Suprapubic skin (tissue), 4 donors: ENCODE measurements at regions not wholly inside any gene's neighbourhood (a gene's known extent, or its start where the extent isn't known, plus 50 kb on each side); places are given as distances from the start of the nearest gene placed in this dataset.
"Not testable (repeated sequence)": the region's sequence is repeated elsewhere in the genome, so short reads cannot be mapped to it uniquely, and the experiment has no call there.

Experiments
- DNase-seq, 2 donors: peaks; one replicate each; pipeline ENCODE4 v3.0.0-alpha.2; 2019; ENCODE audit warnings: low spot score in 2 of 2
- H3K27ac ChIP-seq: fragments of 200-600 bp; sonication (generic); one replicate; pipeline ENCODE4 v1.5.1; 2019
- H3K27me3 ChIP-seq: fragments of 200-600 bp; sonication (generic); one replicate; pipeline ENCODE4 v1.5.1; 2019
- H3K36me3 ChIP-seq: fragments of 200-600 bp; sonication (generic); one replicate; pipeline ENCODE4 v1.5.1; 2019
- H3K4me1 ChIP-seq: fragments of 200-600 bp; sonication (generic); one replicate; pipeline ENCODE4 v1.5.1; 2019
- H3K4me3 ChIP-seq: fragments of 200-600 bp; sonication (generic); one replicate; pipeline ENCODE4 v1.5.1; 2019; ENCODE audit warnings: mild to moderate bottlenecking
- H3K9me3 ChIP-seq: fragments of 200-600 bp; sonication (generic); one replicate; pipeline ENCODE4 v1.5.1; 2019
- CTCF ChIP-seq, 2 donors: fragments of 200-600 bp in 1 of 2; fragments of 450-650 bp in 1 of 2; sonication (generic) in 1 of 2; IDR thresholded peaks; one replicate each; pipeline ENCODE4 v1.5.1; 2016 to 2019; ENCODE audit warnings: antibody characterized with exemption in 2 of 2, mild to moderate bottlenecking in 1 of 2, moderate library complexity in 1 of 2
- EP300 ChIP-seq: sonication (generic); formaldehyde crosslinking; IDR thresholded peaks from one replicate; pipeline ENCODE4 v1.6.1; 2017; ENCODE audit warnings: antibody characterized with exemption
- POLR2A ChIP-seq, 2 donors: fragments of 450-650 bp; IDR thresholded peaks; one replicate each; pipeline ENCODE4 v1.6.1; 2017; ENCODE audit warnings: antibody characterized with exemption in 2 of 2, mild to moderate bottlenecking in 2 of 2, moderate library complexity in 2 of 2
- POLR2AphosphoS5 ChIP-seq, 3 donors: sonication (generic); formaldehyde crosslinking; IDR thresholded peaks; one replicate each; pipeline ENCODE4 v1.6.1; 2017; ENCODE audit warnings: antibody characterized with exemption in 3 of 3
- WGBS: methylation state at CpG from one replicate; pipeline ENCODE4 v1.1.5; 2018; 5-methylcytosine and 5-hydroxymethylcytosine counted together

DNA sequence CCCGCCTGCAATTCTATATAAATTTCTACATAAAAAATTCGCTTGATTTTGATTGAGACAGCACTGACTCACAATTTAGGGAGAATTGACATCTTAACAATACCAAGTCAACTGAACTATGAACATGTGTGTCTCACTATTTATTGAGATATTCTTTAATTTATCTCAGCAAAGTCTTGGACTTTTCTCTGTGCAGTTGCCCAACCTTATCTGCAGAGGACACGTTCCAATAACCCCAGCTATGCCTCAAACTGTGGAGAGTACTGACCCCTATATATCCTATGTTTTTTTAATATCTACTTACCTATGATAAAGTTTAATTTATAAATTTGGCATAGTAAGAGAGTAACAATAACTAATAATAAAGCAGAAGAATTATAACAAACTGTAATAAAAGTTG lies 69.4 kb upstream of the PIP4K2A start:
- no peak overlapping the region for H3K4me3 ChIP-seq
- H3K36me3 ChIP-seq: no peaks in the 10 kb centered on the region
- DNase-seq: no peak
- no peak overlapping the region for H3K27ac ChIP-seq
- no peak for TF ChIP-seq POLR2A (IDR thresholded peaks at IDR 0.05)
- TF ChIP-seq POLR2AphosphoS5 (IDR thresholded peaks at IDR 0.05): no peak
- no peak for TF ChIP-seq EP300
- H3K9me3 ChIP-seq: no peaks in the 10 kb centered on the region
- WGBS: 93% methylated on average over 3 of the region's 3 CpGs
- H3K27me3 ChIP-seq: no peaks in the 10 kb centered on the region
- H3K4me1 ChIP-seq: no peaks in the 10 kb centered on the region

DNA sequence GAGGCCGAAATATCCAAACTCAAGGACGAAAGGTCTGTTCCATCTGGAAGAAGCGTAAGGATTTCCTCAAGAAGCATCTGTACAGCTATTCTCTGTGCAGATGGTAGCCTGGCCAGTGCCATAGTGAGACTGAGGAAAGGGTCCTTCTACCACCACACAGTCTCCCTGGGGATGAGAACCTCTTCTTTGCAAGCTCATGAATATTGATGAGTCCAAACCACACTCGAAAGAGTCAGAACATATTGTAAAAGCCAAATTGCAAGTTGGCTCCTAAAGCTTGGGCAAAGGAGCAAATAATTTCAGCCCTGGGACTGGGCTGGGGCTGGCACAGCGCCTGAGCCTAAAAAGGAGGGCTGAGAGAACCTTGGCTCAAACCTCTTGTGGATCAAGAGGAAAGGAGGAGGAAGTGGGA lies 66.1 kb upstream of the PIP4K2A start:
- Histone ChIP-seq H3K4me1 (no peaks in the 10 kb centered on the region), H3K27me3 (no peaks in the 10 kb centered on the region), H3K9me3 (no peaks in the 10 kb centered on the region), H3K4me3 (no peak overlapping the region), H3K27ac (no peak overlapping the region), H3K36me3 (no peaks in the 10 kb centered on the region)
- no peak for TF ChIP-seq POLR2A (IDR thresholded peaks at IDR 0.05)
- 67% methylated on average over 5 of the region's 5 CpGs for WGBS
- no peak for DNase-seq

DNA sequence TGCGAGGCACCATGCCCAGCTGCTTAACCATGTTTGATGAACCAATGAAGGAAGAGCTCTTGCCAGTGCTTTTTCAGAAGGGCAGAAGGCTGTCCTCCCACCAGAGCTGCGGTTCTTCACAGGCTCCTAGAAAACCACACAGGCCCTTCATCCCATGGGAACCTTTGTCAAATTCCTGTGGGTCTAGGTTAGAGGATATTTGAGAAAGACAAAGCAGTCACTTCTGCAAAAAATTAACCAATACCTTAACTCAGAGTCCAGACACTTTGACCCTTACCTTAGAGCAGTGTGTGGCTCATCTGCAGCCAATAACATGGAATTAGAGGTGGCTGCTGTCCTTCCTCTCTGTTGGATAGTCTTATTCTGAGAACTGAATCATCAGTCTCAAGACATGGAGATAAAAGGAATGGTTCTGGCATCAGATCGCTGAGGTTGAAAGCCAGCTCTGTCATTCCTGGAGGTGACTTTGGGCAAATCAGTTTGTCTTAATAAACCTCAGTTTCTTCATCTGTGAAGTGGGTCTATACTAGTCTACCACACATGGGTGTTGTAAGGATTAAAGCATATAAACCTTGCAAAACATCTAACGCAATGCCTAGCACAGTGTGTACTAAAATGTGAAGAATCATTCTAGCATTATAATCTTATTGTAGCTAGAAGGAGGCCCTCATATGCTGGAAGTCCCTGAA lies 65.1 kb upstream of the PIP4K2A start:
- H3K27ac ChIP-seq: no peak overlapping the region
- 89% methylated on average over 4 of the region's 4 CpGs for WGBS

DNA sequence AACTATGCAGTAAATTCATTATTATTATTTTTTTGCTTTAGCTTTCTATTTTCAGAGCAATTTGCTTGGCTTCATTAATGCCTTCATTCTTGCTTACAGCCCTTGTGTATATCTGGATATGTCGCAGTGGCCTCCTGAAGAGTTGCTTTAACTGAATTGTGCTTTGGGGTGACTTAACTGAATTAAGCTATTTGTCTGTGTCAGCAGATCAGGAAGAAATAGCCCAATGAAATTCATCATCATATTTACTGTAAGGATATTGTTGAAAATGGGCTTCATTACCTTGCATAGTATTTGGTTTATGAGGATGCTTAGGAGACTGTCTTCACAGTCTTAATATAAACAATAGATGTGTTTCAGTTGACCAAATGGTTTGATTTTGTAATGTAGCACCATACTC lies 59.7 kb upstream of the PIP4K2A start:
- no peaks in the 10 kb centered on the region for H3K4me1 ChIP-seq
- no peaks in the 10 kb centered on the region for H3K27me3 ChIP-seq
- H3K27ac ChIP-seq: no peak overlapping the region
- no peak for TF ChIP-seq CTCF (IDR thresholded peaks at IDR 0.05)
- TF ChIP-seq POLR2A (IDR thresholded peaks at IDR 0.05): no peak
- TF ChIP-seq POLR2AphosphoS5 (IDR thresholded peaks at IDR 0.05): no peak
- no peak overlapping the region for H3K4me3 ChIP-seq
- H3K9me3 ChIP-seq: no peaks in the 10 kb centered on the region
- no peak for DNase-seq
- 91% methylated on average over 1 of the region's 1 CpG for WGBS
- H3K36me3 ChIP-seq: no peaks in the 10 kb centered on the region

More for the DNA sequence above, 65.1 kb upstream of the PIP4K2A start:
- no peaks in the 10 kb centered on the region for H3K36me3 ChIP-seq
- no peak overlapping the region for H3K4me3 ChIP-seq
- no peaks in the 10 kb centered on the region for H3K27me3 ChIP-seq
- H3K4me1 ChIP-seq: no peaks in the 10 kb centered on the region
- H3K9me3 ChIP-seq: no peaks in the 10 kb centered on the region
- no peak for DNase-seq
- TF ChIP-seq EP300 (no peak), POLR2AphosphoS5 (IDR thresholded peaks at IDR 0.05) (no peak), CTCF (IDR thresholded peaks at IDR 0.05) (no peak), POLR2A (IDR thresholded peaks at IDR 0.05) (no peak)

GRCh38 chr10:22771631-22772030 lies 57.3 kb upstream of the PIP4K2A start:
- not testable (repeated sequence) for H3K27me3 ChIP-seq, H3K9me3 ChIP-seq, H3K4me3 ChIP-seq, DNase-seq, H3K27ac ChIP-seq, H3K36me3 ChIP-seq, H3K4me1 ChIP-seq
- 96% methylated on average over 5 of the region's 5 CpGs for WGBS

DNA sequence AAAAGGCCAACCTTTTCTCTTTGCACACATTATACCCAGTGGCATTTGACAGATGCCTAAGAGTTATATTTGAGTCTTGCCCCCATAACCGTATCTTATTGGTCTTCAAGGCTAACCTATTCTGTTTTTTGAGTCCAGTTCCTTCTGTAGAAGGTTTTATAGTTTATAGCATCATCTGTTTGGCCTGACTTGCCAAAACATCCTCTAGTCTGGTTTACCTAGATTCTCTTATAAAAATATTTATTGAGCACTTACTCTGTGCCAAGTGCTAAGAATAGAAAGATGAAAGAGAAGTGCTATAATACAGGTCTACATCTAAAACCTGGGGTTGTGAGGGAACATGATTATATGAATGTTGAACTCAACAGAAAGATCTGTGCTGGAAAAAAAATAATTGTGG lies 55.9 kb upstream of the PIP4K2A start:
- no peak for TF ChIP-seq CTCF (IDR thresholded peaks at IDR 0.05)
- TF ChIP-seq EP300: no peak
- TF ChIP-seq POLR2A (IDR thresholded peaks at IDR 0.05): no peak
- no peak for TF ChIP-seq POLR2AphosphoS5 (IDR thresholded peaks at IDR 0.05)
- Histone ChIP-seq H3K27ac (no peak overlapping the region), H3K36me3 (no peaks in the 10 kb centered on the region), H3K4me3 (no peak overlapping the region), H3K4me1 (peaks cover 13% of the 10 kb centered on the region), H3K9me3 (no peaks in the 10 kb centered on the region), H3K27me3 (no peaks in the 10 kb centered on the region)
- WGBS: 78% methylated on average over 1 of the region's 1 CpG
- no peak for DNase-seq

DNA sequence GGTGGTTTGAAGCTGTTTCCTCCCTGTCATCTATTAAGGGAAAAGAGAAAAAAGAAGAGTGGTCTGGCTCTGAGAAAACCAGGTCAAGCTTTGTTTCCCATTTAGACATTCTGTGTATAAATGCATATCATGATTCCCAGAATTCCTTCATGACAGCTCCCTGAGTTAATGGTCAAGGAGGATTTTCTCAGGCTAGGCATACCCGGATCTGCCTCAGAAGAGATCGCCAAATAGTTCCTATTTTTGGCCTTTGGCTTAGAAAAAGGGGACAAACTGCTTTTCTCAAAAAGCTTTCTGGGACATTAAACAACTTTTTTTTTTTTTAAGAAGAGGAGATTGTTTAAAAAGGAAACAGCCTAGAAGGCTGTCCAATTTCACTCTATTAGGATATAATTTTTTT lies 53.5 kb upstream of the PIP4K2A start:
- Histone ChIP-seq H3K4me3 (no peak overlapping the region), H3K4me1 (peaks cover 23% of the 10 kb centered on the region), H3K36me3 (no peaks in the 10 kb centered on the region), H3K27ac (no peak overlapping the region), H3K27me3 (no peaks in the 10 kb centered on the region), H3K9me3 (no peaks in the 10 kb centered on the region)
- WGBS: 59% methylated on average over 2 of the region's 2 CpGs
- TF ChIP-seq POLR2AphosphoS5 (IDR thresholded peaks at IDR 0.05) (no peak), POLR2A (IDR thresholded peaks at IDR 0.05) (no peak), EP300 (no peak), CTCF (IDR thresholded peaks at IDR 0.05) (no peak)
- no peak for DNase-seq
